Activated naive CD4-positive, alpha-beta T cell treated with anti-CD3 and anti-CD28 coated beads, Interleukin-2, amount 50 U/mL, for 16 hours (primary cell): ENCODE measurements at regions not wholly inside any gene's neighbourhood (a gene's known extent, or its start where the extent isn't known, plus 50 kb on each side); places are given as distances from the start of the nearest gene placed in this dataset.
"Not testable (repeated sequence)": the region's sequence is repeated elsewhere in the genome, so short reads cannot be mapped to it uniquely, and the experiment has no call there.

ENCODE experiments used
- DNase-seq: peaks from one replicate; pipeline ENCODE4 v3.0.0-alpha.2; 2020

DNA sequence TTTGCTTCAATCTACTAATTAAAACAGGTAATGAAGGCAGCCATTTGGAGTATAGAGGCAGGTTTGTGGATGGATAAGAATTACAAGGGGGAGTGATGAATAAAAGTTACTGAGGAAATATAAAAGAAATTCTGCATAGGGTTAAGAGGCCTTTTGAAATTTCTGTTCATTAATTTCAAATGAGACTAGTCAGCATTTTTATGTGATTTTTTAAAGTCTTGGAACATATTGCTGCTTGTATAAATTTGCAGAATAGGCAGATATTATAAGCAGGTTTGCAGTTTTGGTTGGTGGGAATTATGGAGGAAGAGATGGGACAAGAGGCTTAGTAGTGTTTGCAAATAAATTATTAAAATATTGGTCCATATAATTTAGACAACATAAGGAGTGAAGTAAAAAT lies 750.4 kb upstream of the AGA start:
- DNase-seq, result no peak

DNA sequence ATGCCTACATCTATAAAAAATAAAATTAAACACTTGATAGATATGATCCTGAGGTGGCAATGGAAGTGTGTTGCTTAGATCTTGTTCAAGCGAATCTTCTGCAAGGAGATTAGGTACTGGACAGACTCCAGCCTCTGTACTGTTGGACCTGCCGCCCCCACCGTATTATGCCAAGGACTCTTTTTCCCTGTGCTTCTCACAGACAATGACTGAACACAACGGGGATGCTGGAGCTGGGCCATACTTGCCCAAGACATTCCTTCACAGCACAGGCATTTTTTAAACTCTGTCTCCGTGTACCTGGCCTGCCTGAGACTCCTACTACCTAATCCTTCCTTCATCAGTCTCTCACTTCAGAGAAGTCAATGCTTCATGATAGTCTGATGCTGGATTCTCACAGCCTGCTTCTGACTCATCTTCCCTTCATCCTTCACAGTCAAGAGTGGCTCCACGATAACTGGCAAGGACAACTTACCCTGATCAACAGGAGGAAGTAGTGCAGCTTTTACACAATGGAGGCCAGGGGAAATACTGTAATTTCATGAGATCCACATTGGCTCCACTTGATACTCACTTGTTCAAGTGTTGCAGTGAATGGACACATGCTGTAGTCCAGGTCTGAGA lies 754.6 kb upstream of the AGA start:
- no peak for DNase-seq

GRCh38 chr4:178198691-178199090 lies 756.5 kb upstream of the AGA start:
- DNase-seq, result no peak

- DNase-seq, result no peak
These were observed 760.2 kb upstream of the AGA start for GRCh38 chr4:178202422-178202821.

DNA sequence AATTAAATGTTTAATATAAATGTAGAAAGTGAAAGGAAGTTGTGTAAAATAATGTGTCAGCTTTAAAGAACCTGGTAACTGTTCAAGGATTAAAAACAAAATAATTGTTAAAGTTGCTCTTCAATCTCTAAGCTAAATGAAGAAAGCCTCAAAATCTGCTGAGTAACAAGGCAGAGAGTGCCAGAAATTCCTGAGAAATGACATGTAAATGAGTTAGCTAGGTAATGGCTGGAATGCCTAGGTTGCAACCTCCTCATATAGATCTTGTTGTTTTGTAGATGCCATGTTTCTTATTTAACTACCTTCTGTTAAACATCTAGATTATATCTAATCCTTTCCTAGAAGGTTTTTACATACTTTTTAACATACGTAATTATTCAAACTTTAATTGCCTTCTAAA lies 763.6 kb upstream of the AGA start:
- DNase-seq, result no peak

GRCh38 chr4:178215309-178215708 lies 773.1 kb upstream of the AGA start:
- DNase-seq, result no peak

- no peak for DNase-seq
These were observed 773.5 kb upstream of the AGA start for GRCh38 chr4:178215763-178216162.

DNA sequence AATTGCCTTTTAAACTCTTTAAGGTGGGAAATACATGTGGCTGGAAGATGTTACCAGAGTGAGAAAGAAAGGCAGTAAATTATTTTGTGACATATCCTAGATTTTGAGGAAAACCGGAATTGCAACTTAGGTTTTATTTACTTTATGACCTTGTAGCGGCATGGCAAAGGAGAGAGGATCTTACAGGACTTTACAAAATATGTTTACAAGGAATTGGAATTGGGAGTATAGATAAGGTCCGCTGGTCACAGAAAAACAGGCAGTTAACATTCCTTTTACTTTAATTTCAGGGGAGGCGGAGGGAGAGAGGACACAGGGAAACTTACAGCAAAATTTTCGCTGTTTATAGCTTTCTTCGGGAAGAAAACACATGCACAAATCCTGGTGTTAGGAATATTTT lies 784.2 kb upstream of the AGA start:
- not testable (repeated sequence) for DNase-seq

GRCh38 chr4:178233906-178234305 lies 791.7 kb upstream of the AGA start:
- no peak for DNase-seq

GRCh38 chr4:178240891-178241290 lies 798.7 kb upstream of the AGA start:
- DNase-seq, result no peak

DNA sequence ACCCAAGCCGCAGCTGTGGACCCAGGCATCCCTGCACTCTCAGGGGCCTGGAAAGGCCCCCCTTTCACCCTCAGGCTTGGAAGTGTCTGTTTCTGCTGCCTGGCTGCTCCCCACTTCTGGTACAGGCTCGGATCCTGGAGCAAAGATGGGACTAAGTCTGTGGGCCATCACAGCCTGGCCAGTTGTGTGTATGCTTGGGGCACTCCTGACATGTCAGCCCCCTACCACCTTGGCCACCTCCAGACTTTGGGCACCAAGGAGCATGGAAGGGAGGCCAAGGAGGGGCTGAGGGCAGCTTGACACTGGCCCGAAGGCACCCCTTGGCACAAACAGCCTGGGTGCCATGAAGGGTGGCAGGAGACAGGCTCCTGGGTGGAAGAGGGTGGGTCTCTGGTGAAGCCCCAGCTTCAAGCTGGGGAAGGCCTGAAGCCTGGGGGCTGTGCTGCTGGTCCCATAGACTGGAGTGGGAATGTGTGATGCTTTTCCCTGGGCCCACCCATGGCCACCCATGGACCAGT lies 799.4 kb upstream of the AGA start:
- DNase-seq, result no peak

GRCh38 chr4:178242655-178243054 lies 800.4 kb upstream of the AGA start:
- no peak for DNase-seq

GRCh38 chr4:178244785-178245184 lies 802.5 kb upstream of the AGA start:
- DNase-seq, result no peak

DNA sequence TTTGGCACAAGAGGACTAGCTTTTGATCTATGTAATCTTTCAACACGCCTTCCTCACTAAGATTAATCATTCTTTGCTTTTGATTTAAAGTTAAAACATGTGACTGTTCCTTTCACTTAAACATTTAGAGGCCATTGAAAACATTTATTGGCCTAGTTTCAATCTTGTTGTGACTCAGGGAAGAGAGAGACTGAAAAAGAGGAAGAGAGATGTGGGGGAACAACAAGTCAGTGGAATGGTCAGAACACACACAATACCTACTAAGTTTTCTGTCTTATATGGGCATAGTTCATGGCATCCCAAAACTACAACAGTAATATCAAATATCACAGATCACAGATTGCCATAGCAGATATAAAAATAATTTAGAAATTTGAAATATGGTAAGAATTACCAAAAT lies 812.9 kb upstream of the AGA start:
- no peak for DNase-seq

DNA sequence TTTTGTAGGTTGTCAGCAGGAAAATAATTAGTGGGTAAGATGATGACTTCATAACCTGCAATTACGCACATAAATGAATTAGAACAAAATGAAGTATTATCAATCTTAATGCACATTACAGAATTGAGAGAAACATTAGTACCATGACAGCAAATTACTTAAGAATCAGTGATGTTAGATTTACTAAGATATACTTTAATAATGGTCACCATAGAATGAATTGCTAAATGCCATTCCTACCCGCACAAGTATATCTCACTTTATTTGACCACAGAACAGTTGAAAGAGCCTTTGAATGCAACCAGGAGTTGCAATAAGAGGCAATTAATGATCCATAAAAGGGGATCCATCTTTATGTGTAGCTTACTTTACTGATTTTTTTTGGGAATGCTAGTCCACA lies 816.4 kb upstream of the AGA start:
- no peak for DNase-seq

- DNase-seq, result no peak
These were observed 817.3 kb upstream of the AGA start for GRCh38 chr4:178259566-178259965.

GRCh38 chr4:178264001-178264400 lies 821.8 kb upstream of the AGA start:
- DNase-seq, result no peak

DNA sequence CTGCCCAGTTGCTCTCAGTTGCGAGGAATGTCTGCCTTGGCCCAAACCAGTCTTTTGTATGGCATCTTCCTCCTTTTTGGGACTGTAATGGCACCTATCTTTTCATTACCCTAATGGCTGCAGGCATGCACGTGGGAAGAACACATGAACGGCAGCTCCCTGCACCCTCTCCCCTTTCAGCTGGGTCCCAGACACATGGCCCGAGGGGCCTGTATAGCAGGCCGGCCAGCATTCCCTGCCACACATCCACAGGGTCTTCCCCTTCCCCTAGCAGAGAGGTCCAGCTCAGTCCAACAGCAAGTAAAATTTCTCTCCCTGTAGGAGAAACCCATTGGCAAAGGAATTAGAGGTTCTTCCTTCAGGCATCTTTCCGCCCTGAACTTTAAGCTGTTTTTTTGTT lies 829.1 kb upstream of the AGA start:
- no peak for DNase-seq

GRCh38 chr4:178273168-178273567 lies 830.9 kb upstream of the AGA start:
- DNase-seq, result no peak

DNA sequence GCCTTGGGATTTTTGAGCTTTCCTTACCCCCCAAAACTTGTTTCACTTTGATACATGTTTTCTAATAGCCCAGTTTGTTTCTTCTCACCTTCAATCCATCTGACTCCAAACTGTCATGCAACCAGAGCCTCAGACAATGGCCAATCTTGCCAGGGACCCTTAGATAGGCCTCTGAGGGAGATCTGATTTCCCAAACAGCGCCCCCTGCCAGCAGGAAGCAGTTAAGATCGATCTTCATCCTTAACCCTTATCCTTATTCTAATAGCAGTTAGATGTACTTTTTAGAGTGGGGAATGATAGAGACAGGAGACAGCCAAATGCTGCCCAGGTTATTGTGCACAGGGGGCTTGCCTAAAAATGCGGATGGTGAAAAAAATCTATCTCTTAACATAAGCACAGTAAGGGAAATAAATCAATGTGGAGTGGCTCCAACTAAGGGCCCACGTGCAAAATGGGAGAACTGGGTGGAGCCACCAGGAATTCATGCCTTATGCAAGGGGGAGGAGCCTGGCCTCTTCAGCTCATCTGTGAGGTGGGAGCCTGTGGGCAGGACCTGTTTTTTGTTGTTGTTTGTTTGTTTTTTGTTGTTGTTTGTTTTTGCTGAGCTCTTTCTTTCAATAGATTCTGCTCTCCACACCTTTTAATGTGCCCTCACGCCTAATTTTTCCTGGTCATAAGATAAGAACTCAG lies 833.6 kb upstream of the AGA start:
- no peak for DNase-seq

DNA sequence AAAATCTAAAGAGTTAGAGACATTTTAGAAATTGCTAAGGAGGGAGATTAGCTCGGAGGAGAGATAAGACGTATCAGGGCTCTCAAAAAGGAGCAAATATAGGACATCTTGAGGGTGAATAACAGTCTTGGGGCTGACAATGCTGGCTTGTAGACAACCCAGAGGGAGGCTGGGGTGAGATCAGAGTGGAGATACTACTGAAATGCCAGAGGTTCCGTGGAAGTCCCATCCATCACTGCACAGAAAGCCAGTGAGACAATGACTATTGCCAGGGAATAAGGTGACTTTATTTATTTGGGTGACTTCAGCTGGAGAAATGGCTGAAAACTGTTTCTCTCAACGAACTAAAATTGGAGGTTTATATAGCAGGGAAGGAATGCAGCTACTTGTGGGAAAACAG lies 838.1 kb upstream of the AGA start:
- DNase-seq, result no peak

GRCh38 chr4:178288462-178288861 lies 846.2 kb upstream of the AGA start:
- no peak for DNase-seq

DNA sequence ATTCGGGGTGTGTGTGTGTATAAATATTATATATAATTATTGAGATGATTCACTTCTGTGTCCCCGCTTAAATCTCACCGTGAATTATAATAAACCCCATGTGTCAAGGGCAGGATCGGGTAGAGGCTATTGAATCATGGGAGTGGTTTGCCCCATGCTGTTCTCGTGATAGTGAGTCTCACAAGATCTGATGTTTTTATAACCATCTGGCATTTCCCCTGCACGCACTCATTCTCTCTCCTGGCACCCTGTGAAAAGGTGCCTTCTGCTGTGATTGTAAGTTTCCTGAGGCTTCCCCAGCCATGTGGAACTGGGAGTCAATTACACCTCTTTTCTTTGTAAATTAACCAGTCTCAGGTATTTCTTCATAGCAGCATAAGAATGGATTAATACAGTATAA lies 851.4 kb upstream of the AGA start:
- no peak for DNase-seq

GRCh38 chr4:178296669-178297068 lies 854.4 kb upstream of the AGA start:
- no peak for DNase-seq

DNA sequence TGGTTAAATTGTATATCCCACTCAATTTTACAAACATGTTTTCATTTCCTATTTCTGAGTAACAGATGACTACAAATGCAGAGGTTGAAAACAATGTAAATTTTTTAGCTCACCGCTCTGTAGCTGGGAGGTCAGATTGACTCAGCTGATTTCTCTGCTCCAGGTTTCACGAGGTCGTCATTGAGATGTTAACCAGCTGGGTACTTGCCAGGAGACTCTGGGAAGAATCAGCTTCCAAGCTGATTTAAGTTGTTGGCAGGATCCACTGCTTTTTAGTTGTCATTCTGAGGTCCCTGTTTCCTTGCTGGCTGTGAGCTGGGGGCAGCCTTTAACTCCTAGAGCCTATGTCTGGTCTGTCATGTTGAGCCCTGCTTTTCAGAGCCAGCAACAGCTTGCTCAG lies 864.3 kb upstream of the AGA start:
- no peak for DNase-seq
